ENCODE measurements at regions not wholly inside any gene's neighbourhood (a gene's known extent, or its start where the extent isn't known, plus 50 kb on each side); places are given as distances from the start of the nearest gene placed in this dataset.
"Not testable (repeated sequence)": the region's sequence is repeated elsewhere in the genome, so short reads cannot be mapped to it uniquely, and the experiment has no call there.

GRCh38 chr7:86991771-86992191 is 67.7 kb downstream of the ELAPOR2 start:
- Histone ChIP-seq H3K27me3 (ENCODE audit: low read length) (no peaks in the 10 kb centered on the region), H3K27ac (ENCODE audit: low read length) (no peak overlapping the region), H3K79me2 (ENCODE audit: low read length) (0 out of 2 replicates have a peak, but pooled peaks cover 7% of the 10 kb centered on the region), H3K9ac (ENCODE audit: low read length) (no peak overlapping the region), H3K36me3 (ENCODE audit: insufficient read depth, low read length) (no peaks in the 10 kb centered on the region), H2AFZ (ENCODE audit: low read length) (no peak overlapping the region), H3K9me3 (ENCODE audit: low read length) (no peaks in the 10 kb centered on the region), H3K4me2 (ENCODE audit: low read depth, low read length, poor library complexity, severe bottlenecking) (no peak overlapping the region), H3K4me3 (ENCODE audit: low read length) (no peak overlapping the region), H3K9me2 (replicated peaks; ENCODE audit: insufficient read depth, low read length) (no peaks in the 10 kb centered on the region), H3K4me1 (ENCODE audit: low read length) (no peaks in the 10 kb centered on the region), H4K20me1 (ENCODE audit: insufficient read depth, low read depth, low read length) (peaks cover 37% of the 10 kb centered on the region)
- DNase-seq = no peak

DNA sequence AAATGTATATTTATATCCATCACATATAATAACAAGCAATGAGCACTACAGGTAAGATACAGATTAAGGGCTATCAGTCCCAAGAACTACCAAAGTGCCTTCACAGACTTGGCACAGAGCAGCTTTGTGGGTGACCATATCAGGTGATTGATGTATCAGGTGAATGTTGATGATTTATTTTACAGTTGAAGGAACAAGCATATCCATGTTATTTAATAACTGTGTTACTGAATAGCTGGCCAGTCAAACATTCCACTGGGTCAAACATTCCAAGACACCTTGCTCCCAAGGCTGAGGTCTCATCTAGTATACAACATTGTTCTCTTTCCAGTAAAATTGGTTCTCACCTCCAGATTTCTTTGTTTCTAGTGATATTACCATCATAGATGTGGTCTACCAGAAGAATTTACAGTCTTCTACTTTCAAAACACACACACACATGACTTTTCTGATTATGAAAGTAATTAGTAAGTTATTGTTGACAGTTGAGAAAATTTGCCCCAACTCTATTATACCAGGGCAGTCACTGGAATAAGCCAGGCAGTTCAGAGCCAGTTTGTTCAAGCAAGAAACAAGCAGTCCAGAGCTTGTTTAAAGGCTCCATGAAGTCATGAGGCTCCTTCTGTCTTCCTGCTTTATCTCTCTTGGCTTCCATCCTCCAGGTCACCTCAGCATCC is 68.2 kb downstream of the ELAPOR2 start:
- Histone ChIP-seq H4K20me1 (ENCODE audit: insufficient read depth, low read depth, low read length) (peaks cover 33% of the 10 kb centered on the region), H2AFZ (ENCODE audit: low read length) (no peak overlapping the region), H3K27ac (ENCODE audit: low read length) (no peak overlapping the region), H3K9me3 (ENCODE audit: low read length) (no peaks in the 10 kb centered on the region), H3K9ac (ENCODE audit: low read length) (no peak overlapping the region), H3K4me1 (ENCODE audit: low read length) (no peaks in the 10 kb centered on the region), H3K36me3 (ENCODE audit: insufficient read depth, low read length) (no peaks in the 10 kb centered on the region), H3K4me2 (ENCODE audit: low read depth, low read length, poor library complexity, severe bottlenecking) (no peak overlapping the region), H3K79me2 (ENCODE audit: low read length) (0 out of 2 replicates have a peak, but pooled peaks cover 7% of the 10 kb centered on the region), H3K27me3 (ENCODE audit: low read length) (no peaks in the 10 kb centered on the region), H3K4me3 (ENCODE audit: low read length) (no peak overlapping the region), H3K9me2 (replicated peaks; ENCODE audit: insufficient read depth, low read length) (no peaks in the 10 kb centered on the region)
- DNase-seq = no peak

- 0 out of 2 replicates have a peak, but pooled peaks cover 7% of the 10 kb centered on the region for H3K79me2 ChIP-seq (ENCODE audit: low read length)
- no peaks in the 10 kb centered on the region for H3K9me3 ChIP-seq (ENCODE audit: low read length)
- no peak overlapping the region for H3K27ac ChIP-seq (ENCODE audit: low read length)
- no peaks in the 10 kb centered on the region for H3K27me3 ChIP-seq (ENCODE audit: low read length)
- no peak overlapping the region for H3K4me3 ChIP-seq (ENCODE audit: low read length)
- H3K4me1 ChIP-seq (ENCODE audit: low read length) = no peaks in the 10 kb centered on the region
- no peaks in the 10 kb centered on the region for H3K9me2 ChIP-seq (replicated peaks; ENCODE audit: insufficient read depth, low read length)
- H2AFZ ChIP-seq (ENCODE audit: low read length) = no peak overlapping the region
- peaks cover 18% of the 10 kb centered on the region for H4K20me1 ChIP-seq (ENCODE audit: insufficient read depth, low read depth, low read length)
- H3K9ac ChIP-seq (ENCODE audit: low read length) = no peak overlapping the region
- no peaks in the 10 kb centered on the region for H3K36me3 ChIP-seq (ENCODE audit: insufficient read depth, low read length)
- H3K4me2 ChIP-seq (ENCODE audit: low read depth, low read length, poor library complexity, severe bottlenecking) = no peak overlapping the region
- DNase-seq = no peak
Observed at GRCh38 chr7:86989407-86989806, 70.0 kb downstream of the ELAPOR2 start.

DNA sequence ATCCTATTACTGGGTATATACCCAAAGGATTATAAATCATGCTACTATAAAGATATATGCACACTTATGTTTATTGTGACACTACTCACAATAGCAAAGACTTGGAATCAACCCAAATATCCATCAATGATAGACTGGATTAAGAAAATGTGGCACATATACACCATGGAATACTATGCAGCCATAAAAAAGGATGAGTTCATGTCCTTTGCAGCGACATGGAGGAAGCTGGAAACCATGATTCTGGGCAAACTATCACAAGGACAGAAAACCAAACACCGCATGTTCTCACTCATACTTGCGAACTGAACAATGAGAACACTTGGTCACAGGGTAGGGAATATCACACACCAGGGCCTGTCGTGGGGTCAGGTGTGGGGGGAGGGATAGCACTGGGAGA is 71.6 kb downstream of the ELAPOR2 start:
- not testable (repeated sequence) for H3K27me3 ChIP-seq (ENCODE audit: low read length)

GRCh38 chr7:86987358-86987757 is 72.1 kb downstream of the ELAPOR2 start:
- DNase-seq; H2AFZ ChIP-seq (ENCODE audit: low read length); H3K4me1 ChIP-seq (ENCODE audit: low read length); H3K36me3 ChIP-seq (ENCODE audit: insufficient read depth, low read length); H3K4me2 ChIP-seq (ENCODE audit: low read depth, low read length, poor library complexity, severe bottlenecking); H3K9ac ChIP-seq (ENCODE audit: low read length); H3K27me3 ChIP-seq (ENCODE audit: low read length); H3K27ac ChIP-seq (ENCODE audit: low read length); H3K4me3 ChIP-seq (ENCODE audit: low read length); H3K9me2 ChIP-seq (replicated peaks; ENCODE audit: insufficient read depth, low read length); H3K79me2 ChIP-seq (ENCODE audit: low read length); H3K9me3 ChIP-seq (ENCODE audit: low read length): not testable (repeated sequence)
- H4K20me1 ChIP-seq (ENCODE audit: insufficient read depth, low read depth, low read length) = peaks cover 11% of the 10 kb centered on the region

More for the DNA sequence above, 71.6 kb downstream of the ELAPOR2 start:
- not testable (repeated sequence) for H3K4me3 ChIP-seq (ENCODE audit: low read length); H3K9me3 ChIP-seq (ENCODE audit: low read length); H3K4me2 ChIP-seq (ENCODE audit: low read depth, low read length, poor library complexity, severe bottlenecking); H3K4me1 ChIP-seq (ENCODE audit: low read length); H3K36me3 ChIP-seq (ENCODE audit: insufficient read depth, low read length); H3K9ac ChIP-seq (ENCODE audit: low read length); H3K79me2 ChIP-seq (ENCODE audit: low read length); DNase-seq; H3K9me2 ChIP-seq (replicated peaks; ENCODE audit: insufficient read depth, low read length); H2AFZ ChIP-seq (ENCODE audit: low read length); H3K27ac ChIP-seq (ENCODE audit: low read length)
- H4K20me1 ChIP-seq (ENCODE audit: insufficient read depth, low read depth, low read length) = peaks cover 11% of the 10 kb centered on the region

GRCh38 chr7:86985342-86985741 is 74.1 kb downstream of the ELAPOR2 start:
- H3K4me2 ChIP-seq (ENCODE audit: low read depth, low read length, poor library complexity, severe bottlenecking); H3K4me1 ChIP-seq (ENCODE audit: low read length); H3K4me3 ChIP-seq (ENCODE audit: low read length); DNase-seq; H2AFZ ChIP-seq (ENCODE audit: low read length); H3K27me3 ChIP-seq (ENCODE audit: low read length); H3K9ac ChIP-seq (ENCODE audit: low read length); H3K36me3 ChIP-seq (ENCODE audit: insufficient read depth, low read length); H3K27ac ChIP-seq (ENCODE audit: low read length); H3K9me2 ChIP-seq (replicated peaks; ENCODE audit: insufficient read depth, low read length); H3K9me3 ChIP-seq (ENCODE audit: low read length); H3K79me2 ChIP-seq (ENCODE audit: low read length): not testable (repeated sequence)
- peaks cover 10% of the 10 kb centered on the region; the same call in 1 of the 2 replicates for H4K20me1 ChIP-seq (ENCODE audit: insufficient read depth, low read depth, low read length)

DNA sequence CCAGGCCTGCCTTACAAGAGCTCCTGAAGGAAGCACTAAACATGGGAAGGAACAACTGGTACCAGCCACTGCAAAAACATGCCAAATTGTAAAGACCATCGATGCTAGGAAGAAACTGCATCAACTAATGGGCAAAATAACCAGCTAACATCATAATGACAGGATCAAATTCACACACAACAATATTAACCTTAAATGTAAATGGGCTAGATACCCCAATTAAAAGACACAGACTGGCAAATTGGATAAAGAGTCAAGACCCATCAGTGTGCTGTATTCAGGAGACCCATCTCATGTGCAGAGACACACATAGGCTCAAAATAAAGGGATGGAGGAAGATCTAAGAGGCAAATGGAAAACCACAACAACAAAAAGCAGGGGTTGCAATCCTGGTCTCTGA is 75.8 kb downstream of the ELAPOR2 start:
- not testable (repeated sequence) for H3K36me3 ChIP-seq (ENCODE audit: insufficient read depth, low read length)
- H3K4me1 ChIP-seq (ENCODE audit: low read length) = peaks cover 14% of the 10 kb centered on the region

DNA sequence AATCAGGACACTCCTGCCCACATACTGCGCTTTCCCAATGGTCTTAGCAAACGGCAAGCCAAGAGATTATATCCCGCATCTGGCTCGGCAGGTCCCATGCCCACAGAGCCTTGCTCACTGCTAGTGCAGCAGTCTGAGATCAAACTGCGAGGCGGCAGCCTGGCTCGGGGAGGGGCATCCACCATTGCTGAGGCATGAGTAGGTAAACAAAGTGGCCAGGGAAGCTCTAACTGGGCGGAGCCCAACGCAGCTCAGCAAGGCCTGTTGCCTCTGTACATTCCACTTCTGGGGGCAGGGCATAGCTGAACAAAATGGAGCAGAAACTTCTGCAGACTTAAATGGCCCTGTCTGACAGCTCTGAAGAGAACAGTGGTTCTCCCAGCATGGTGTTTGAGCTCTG is 77.5 kb downstream of the ELAPOR2 start:
- H3K9me3 ChIP-seq (ENCODE audit: low read length); H3K9ac ChIP-seq (ENCODE audit: low read length); DNase-seq: not testable (repeated sequence)

More for the DNA sequence above, 75.8 kb downstream of the ELAPOR2 start:
- peaks cover 14% of the 10 kb centered on the region; the same call in 1 of the 2 replicates for H4K20me1 ChIP-seq (ENCODE audit: insufficient read depth, low read depth, low read length)
- H2AFZ ChIP-seq (ENCODE audit: low read length); H3K27ac ChIP-seq (ENCODE audit: low read length); H3K9ac ChIP-seq (ENCODE audit: low read length); H3K9me3 ChIP-seq (ENCODE audit: low read length); H3K4me2 ChIP-seq (ENCODE audit: low read depth, low read length, poor library complexity, severe bottlenecking); H3K9me2 ChIP-seq (replicated peaks; ENCODE audit: insufficient read depth, low read length); H3K4me3 ChIP-seq (ENCODE audit: low read length); H3K27me3 ChIP-seq (ENCODE audit: low read length); DNase-seq; H3K79me2 ChIP-seq (ENCODE audit: low read length): not testable (repeated sequence)

More for the DNA sequence above, 77.5 kb downstream of the ELAPOR2 start:
- not testable (repeated sequence) for H3K27ac ChIP-seq (ENCODE audit: low read length); H3K4me3 ChIP-seq (ENCODE audit: low read length); H3K36me3 ChIP-seq (ENCODE audit: insufficient read depth, low read length); H3K9me2 ChIP-seq (replicated peaks; ENCODE audit: insufficient read depth, low read length); H3K79me2 ChIP-seq (ENCODE audit: low read length); H3K4me2 ChIP-seq (ENCODE audit: low read depth, low read length, poor library complexity, severe bottlenecking); H3K27me3 ChIP-seq (ENCODE audit: low read length); H2AFZ ChIP-seq (ENCODE audit: low read length)
- H3K4me1 ChIP-seq (ENCODE audit: low read length) = peaks cover 17% of the 10 kb centered on the region
- peaks cover 25% of the 10 kb centered on the region; the same call in 1 of the 2 replicates for H4K20me1 ChIP-seq (ENCODE audit: insufficient read depth, low read depth, low read length)
